ENCODE measurements at regions not wholly inside any gene's neighbourhood (a gene's known extent, or its start where the extent isn't known, plus 50 kb on each side); places are given as distances from the start of the nearest gene placed in this dataset.

DNA sequence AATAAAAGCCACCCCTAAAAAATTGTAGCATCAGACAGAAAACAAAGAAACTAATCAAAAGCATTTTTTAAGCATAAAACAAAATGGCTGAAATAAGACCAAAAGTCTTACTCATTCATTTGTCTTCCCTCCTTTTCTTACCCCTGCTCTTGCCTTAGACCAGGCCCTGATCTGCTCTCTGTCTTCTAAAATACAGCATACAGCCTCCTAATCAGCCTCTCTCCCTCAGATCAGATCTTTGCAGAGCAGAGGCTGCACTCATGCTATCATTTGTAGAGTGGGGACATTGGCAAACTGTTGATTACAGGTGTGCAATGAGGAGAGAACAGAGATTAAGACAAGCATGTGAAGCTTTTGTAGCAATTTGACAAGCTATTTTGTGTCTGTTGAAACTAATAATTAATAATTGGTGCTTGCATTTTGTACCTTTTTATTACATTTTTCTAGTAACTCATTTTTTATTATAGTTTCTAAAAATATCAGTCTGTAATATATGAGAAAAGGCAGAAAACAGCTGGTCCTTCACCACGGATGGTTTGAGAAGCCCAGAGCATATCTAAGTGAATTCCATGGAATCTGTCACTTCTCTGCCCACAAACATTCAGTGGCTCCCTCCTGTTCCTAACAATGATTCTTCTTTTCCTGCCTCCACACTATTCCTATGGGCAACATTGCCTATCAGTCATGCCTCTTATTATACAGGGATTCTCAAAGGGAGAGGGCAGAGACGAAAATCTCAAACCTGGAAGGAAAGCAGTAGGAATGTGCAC is 286.2 kb upstream of the STT3B start (continued):
- TF ChIP-seq EP300 (IDR thresholded peaks at IDR 0.05; ENCODE audit: low read depth in 2 of 2, low read length in 2 of 2) (no peak), EP300 (CRISPR knock-in tag; IDR thresholded peaks at IDR 0.05; ENCODE audit: borderline replicate concordance) (no peak)

DNA sequence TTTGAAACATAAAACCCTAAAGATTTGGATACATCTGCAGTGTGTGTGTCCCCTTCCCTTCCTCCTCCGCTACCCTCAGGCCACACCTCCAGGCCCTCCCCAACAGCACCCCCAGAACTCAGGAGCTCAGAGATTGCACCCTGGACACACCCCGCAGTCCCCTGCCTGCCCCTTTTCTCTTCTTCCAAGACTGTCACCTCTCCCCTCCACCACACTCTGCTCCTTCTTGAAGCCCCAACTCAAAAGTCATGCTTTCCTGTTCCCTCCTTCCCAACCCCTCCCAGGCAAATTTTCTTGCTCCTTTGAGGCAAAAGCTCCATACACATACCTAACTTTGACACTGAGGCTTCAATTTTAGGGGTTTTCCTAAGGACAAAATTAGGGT is 285.7 kb upstream of the STT3B start:
- POLR2A ChIA-PET, result no interaction called here

More for the DNA sequence above, 285.7 kb upstream of the STT3B start:
- H3K27me3 ChIP-seq (ENCODE audit: control insufficient read depth in 1 of 2, insufficient read depth in 2 of 2, low read length in 2 of 2), result no peaks in the 10 kb centered on the region
- H3K4me1 ChIP-seq (ENCODE audit: insufficient read depth, low read length), result peaks cover 23% of the 10 kb centered on the region
- intact Hi-C loops (cut with micrococcal nuclease; ENCODE audit: unreplicated experiment), result no loop called here
- no peak for ATAC-seq
- no peak overlapping the region for H3K27ac ChIP-seq (ENCODE audit: extremely low read length, insufficient read depth, low read length)
- no peaks in the 10 kb centered on the region for H4K20me1 ChIP-seq (ENCODE audit: insufficient read depth, low read length)
- no peaks in the 10 kb centered on the region for H3K79me2 ChIP-seq (ENCODE audit: insufficient read depth, low read length)
- no peak overlapping the region for H3K9ac ChIP-seq (ENCODE audit: insufficient read depth, low read depth, low read length)
- DNase-seq (ENCODE audit: low spot score), result no peak
- H2AFZ ChIP-seq (ENCODE audit: low read length), result no peak overlapping the region
- BruUV-seq (replicated peaks), result no TSS peak
- FAIRE-seq, result no peak
- H3K9me3 ChIP-seq (ENCODE audit: low read length), result no peaks in the 10 kb centered on the region
- no peak overlapping the region for H3K4me3 ChIP-seq (replicated peaks in 1 of 3; ENCODE audit: insufficient read depth in 1 of 3, low read depth in 2 of 3, low read length in 3 of 3)
- WGBS (ENCODE audit: low lambda C conversion rate), result 90% methylated on average over 2 of the region's 2 CpGs
- no peak for TF ChIP-seq ZNF142 (CRISPR knock-in tag; IDR thresholded peaks at IDR 0.05)
- no peak for TF ChIP-seq ZBTB10 (CRISPR knock-in tag; IDR thresholded peaks at IDR 0.05; ENCODE audit: borderline replicate concordance)
- TF ChIP-seq STAT5B (CRISPR knock-in tag; IDR thresholded peaks at IDR 0.05), result no peak
- TF ChIP-seq ZSCAN31 (CRISPR knock-in tag; IDR thresholded peaks at IDR 0.05; ENCODE audit: low read depth), result no peak
- no peak for TF ChIP-seq TSC22D2 (CRISPR knock-in tag; IDR thresholded peaks at IDR 0.05; ENCODE audit: borderline replicate concordance)
- no peak for TF ChIP-seq NAIF1 (CRISPR knock-in tag; IDR thresholded peaks at IDR 0.05; ENCODE audit: borderline replicate concordance)
- no peak for TF ChIP-seq KDM6A (CRISPR knock-in tag; IDR thresholded peaks at IDR 0.05; ENCODE audit: low read depth)
- no peak for TF ChIP-seq ZNF264 (CRISPR knock-in tag; IDR thresholded peaks at IDR 0.05)
- H3K4me2 ChIP-seq (ENCODE audit: low read depth, low read length), result no peak overlapping the region
- in situ Hi-C loops (cut with HindIII; ENCODE audit: extremely low pct_ligation_motif_present, low pct_unique_long_range_greater_than_20kb), result no loop called here
- H3K36me3 ChIP-seq (replicated peaks in 1 of 2; ENCODE audit: control insufficient read depth in 1 of 2, insufficient read depth in 2 of 2, low read length in 2 of 2), result no peaks in the 10 kb centered on the region
- CTCF ChIA-PET (ENCODE audit: low intra/inter-chr PET ratio, low total read pairs), result no interaction called here

All from HepG2 (cell line).